Posterior vena cava (tissue), 2 donors: ENCODE measurements at regions not wholly inside any gene's neighbourhood (a gene's known extent, or its start where the extent isn't known, plus 50 kb on each side); places are given as distances from the start of the nearest gene placed in this dataset.

ENCODE experiments used
- DNase-seq: peaks from one replicate; pipeline ENCODE4 v3.0.0-alpha.2; 2020; ENCODE audit warnings: low spot score
- intact Hi-C, 2 donors: fragments of 100-400 bp; cut with DNase I; formaldehyde crosslinking; loops; one replicate each; pipeline versions ENCODE4 v1.14.1 to v1.14.2; 2022 to 2023
- donor health status: DM: yes; HTN: yes; CAD: no.
- donor health status: DM: yes; HTN: yes; CAD: no.

- intact Hi-C loops, result no loop called here
- no peak for DNase-seq
These were observed 568.1 kb upstream of the MKI67 start for GRCh38 chr10:128694168-128694850.

GRCh38 chr10:128694851-128695725 is 568.9 kb upstream of the MKI67 start:
- DNase-seq, result no peak
- intact Hi-C loops, result no loop called here

GRCh38 chr10:128695931-128696330 is 569.7 kb upstream of the MKI67 start:
- intact Hi-C loops, result no loop called here

GRCh38 chr10:128697437-128697836 is 571.2 kb upstream of the MKI67 start:
- no peak for DNase-seq
- intact Hi-C loops, result no loop called here

More at GRCh38 chr10:128695931-128696330, 569.7 kb upstream of the MKI67 start:
- DNase-seq, result no peak

- intact Hi-C loops, result no loop called here
- no peak for DNase-seq
These were observed 575.2 kb upstream of the MKI67 start for GRCh38 chr10:128701381-128701780.

GRCh38 chr10:128701837-128702236 is 575.6 kb upstream of the MKI67 start:
- DNase-seq, result no peak
- intact Hi-C loops, result no loop called here

- no peak for DNase-seq
- intact Hi-C loops, result no loop called here
These were observed 578.5 kb upstream of the MKI67 start for GRCh38 chr10:128704716-128705115.

- intact Hi-C loops, result no loop called here
- DNase-seq, result no peak
These were observed 582.0 kb upstream of the MKI67 start for GRCh38 chr10:128708182-128708581.

- no peak for DNase-seq
- intact Hi-C loops, result no loop called here
These were observed 583.5 kb upstream of the MKI67 start for GRCh38 chr10:128709686-128710085.

GRCh38 chr10:128710098-128710797 is 584.0 kb upstream of the MKI67 start:
- intact Hi-C loops, result no loop called here
- no peak for DNase-seq

GRCh38 chr10:128710798-128711183 is 584.6 kb upstream of the MKI67 start:
- intact Hi-C loops, result no loop called here

GRCh38 chr10:128711806-128712205 is 585.6 kb upstream of the MKI67 start:
- intact Hi-C loops, result no loop called here
- no peak for DNase-seq

More at GRCh38 chr10:128710798-128711183, 584.6 kb upstream of the MKI67 start:
- DNase-seq, result no peak

GRCh38 chr10:128712661-128713400 is 586.6 kb upstream of the MKI67 start:
- intact Hi-C loops, result no loop called here
- DNase-seq, result no peak

GRCh38 chr10:128713471-128713870 is 587.2 kb upstream of the MKI67 start:
- intact Hi-C loops, result no loop called here
- DNase-seq, result no peak

- intact Hi-C loops, result no loop called here
These were observed 587.8 kb upstream of the MKI67 start for GRCh38 chr10:128713874-128714570.

GRCh38 chr10:128714644-128715415 is 588.6 kb upstream of the MKI67 start:
- intact Hi-C loops, result no loop called here
- DNase-seq, result no peak

More at GRCh38 chr10:128713874-128714570, 587.8 kb upstream of the MKI67 start:
- no peak for DNase-seq

- DNase-seq, result no peak
- intact Hi-C loops, result no loop called here
These were observed 590.0 kb upstream of the MKI67 start for GRCh38 chr10:128716181-128716580.

- DNase-seq, result no peak
- intact Hi-C loops, result no loop called here
These were observed 595.8 kb upstream of the MKI67 start for GRCh38 chr10:128721963-128722445.
